GM21515 (cell line): ENCODE measurements at regions not wholly inside any gene's neighbourhood (a gene's known extent, or its start where the extent isn't known, plus 50 kb on each side); places are given as distances from the start of the nearest gene placed in this dataset.
"Not testable (repeated sequence)": the region's sequence is repeated elsewhere in the genome, so short reads cannot be mapped to it uniquely, and the experiment has no call there.

Source experiments
- ATAC-seq: cut with Tn5 transposase; IDR thresholded peaks from one replicate; pipeline ENCODE4 v1.9.1; 2021; ENCODE audit not compliant: unreplicated experiment

- ATAC-seq, result no peak
Measured at GRCh38 chr2:242043538-242044312, 174.2 kb downstream of the RTP5 start.

- ATAC-seq, result no peak
Measured at GRCh38 chr2:242044313-242044590, 174.7 kb downstream of the RTP5 start.

DNA sequence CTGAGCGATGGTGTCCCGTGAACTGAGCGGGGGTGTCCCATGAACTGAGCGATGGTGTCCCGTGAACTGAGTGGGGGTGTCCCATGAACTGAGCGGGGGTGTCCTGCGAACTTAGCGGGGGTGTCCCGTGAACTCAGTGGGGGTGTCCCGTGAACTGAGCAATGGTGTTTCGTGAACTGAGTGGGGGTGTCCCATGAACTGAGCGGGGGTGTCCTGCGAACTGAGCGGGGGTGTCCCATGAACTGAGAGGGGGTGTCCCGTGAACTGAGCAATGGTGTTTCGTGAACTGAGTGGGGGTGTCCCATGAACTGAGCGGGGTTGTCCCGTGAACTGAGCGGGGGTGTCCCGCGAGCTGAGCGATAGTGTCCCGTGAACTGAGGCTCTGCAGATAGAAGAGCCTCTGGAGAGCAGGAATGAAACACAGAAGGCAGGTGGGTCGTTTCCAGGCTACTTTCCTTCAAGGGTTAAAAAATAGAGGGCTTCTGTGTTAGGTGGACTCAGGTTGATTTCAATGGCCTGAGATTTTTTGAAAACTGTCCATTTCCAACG is 176.1 kb downstream of the RTP5 start:
- ATAC-seq, result not testable (repeated sequence)

GRCh38 chr2:242046206-242046826 is 176.8 kb downstream of the RTP5 start:
- ATAC-seq, result no peak

GRCh38 chr2:242047963-242048362 is 178.4 kb downstream of the RTP5 start:
- ATAC-seq, result no peak

DNA sequence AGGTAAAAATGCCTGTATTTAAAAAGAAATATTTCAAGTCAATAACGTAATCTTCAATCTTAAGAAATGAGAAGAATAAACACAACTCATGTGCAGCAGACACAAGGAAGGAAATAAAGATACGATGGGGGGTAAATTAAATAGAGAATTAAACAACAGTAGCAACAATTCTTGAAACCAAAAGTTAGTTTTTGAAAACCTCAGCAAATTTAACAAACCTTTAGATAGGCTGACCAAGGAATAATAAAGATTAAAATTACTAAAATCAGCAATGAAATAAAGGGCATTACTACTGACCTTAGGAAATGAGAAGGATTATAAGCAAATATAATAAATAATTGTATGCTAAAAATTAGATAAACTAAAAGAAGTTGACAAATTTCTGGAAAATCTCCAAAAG is 178.9 kb downstream of the RTP5 start:
- no peak for ATAC-seq

GRCh38 chr2:242049492-242049891 is 180.0 kb downstream of the RTP5 start:
- ATAC-seq, result not testable (repeated sequence)

GRCh38 chr2:242051463-242051862 is 181.9 kb downstream of the RTP5 start:
- ATAC-seq, result no peak

GRCh38 chr2:242052421-242052820 is 182.9 kb downstream of the RTP5 start:
- no peak for ATAC-seq

DNA sequence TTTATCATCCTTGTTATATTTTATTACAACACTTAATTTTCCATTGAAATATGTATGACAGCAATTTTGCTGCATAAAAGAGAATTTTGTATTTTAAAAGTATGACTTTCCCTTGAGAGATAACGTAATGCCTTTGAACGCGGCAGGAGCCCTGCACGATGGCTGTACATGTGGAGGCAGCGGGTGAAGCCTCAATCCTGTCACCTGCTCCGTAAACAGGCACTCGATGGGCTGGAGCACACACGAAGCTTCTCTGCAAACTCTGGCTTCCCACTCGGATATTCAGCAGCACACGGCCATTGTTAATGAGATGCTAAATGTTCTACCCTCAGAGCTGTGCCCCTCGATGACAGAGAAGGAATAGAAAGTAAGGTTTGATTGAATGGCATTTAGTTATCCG is 184.4 kb downstream of the RTP5 start:
- ATAC-seq, result no peak

DNA sequence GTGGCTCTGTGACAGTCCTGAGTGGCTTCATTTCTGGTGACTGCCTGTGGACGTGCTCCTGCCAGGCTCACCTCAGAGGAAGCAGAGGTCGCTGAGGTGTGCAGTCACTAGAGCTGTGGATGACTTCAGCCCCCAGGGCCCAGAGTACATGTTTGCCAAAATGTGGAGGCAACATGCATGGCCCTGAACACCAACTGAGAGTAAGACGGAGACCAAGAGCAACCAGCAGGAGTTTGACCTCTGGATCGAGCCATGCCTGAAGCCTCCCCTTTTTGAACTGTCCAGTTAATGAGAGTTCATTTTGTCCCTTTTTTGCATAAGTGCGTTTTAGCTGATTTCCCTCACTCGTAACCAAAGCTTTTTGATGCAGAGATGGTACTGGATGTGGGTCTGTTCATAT is 184.9 kb downstream of the RTP5 start:
- ATAC-seq, result no peak

- no peak for ATAC-seq
Measured at GRCh38 chr2:242054881-242055801, 185.6 kb downstream of the RTP5 start.

DNA sequence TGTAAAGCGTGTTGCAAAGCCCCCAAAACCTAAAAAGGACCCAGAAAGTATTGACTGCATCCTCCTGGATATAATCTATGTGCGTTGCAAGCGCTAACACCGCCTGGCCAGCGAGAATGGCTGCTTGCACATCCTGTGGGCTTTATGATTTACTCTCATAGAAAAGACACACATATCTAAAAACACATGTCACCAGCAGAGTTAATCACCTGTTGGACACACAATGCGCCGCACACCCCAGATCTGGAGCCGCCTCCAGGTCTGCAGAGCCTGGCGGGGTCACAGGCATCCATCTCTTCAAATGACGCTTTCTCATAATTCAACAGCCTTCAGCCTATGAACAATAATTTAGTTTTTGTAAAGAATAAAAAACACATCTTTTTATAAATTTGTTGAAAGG is 186.5 kb downstream of the RTP5 start:
- no peak for ATAC-seq

GRCh38 chr2:242056785-242057184 is 187.3 kb downstream of the RTP5 start:
- ATAC-seq, result no peak

- no peak for ATAC-seq
Measured at GRCh38 chr2:242057379-242058040, 188.0 kb downstream of the RTP5 start.

DNA sequence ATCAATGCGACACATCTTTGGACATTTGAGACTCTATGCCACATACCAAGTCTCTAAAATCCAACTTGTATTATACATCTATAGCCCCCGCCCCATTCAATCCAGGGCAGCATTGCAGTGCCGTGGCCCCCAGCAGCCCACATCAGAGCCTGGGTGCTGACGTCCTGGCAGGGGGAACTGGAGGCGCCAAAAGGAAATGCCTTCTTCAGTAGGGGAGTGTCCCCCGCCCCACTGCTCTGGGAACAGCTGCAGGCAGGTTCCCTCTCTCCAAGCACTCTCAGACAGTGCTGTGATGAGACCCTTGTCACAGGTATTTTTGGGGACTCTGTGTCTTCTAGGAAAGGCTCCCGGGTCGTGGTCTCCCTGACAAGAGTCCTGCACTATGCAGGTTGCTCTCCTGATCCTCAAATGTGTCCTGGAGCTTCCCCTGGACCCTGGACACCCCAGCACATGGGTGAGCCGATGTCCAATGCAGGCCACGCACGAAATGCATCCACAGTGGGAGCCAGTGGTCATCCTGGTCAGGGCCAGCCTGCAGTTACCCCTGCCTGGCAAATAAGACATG is 188.7 kb downstream of the RTP5 start:
- no peak for ATAC-seq

DNA sequence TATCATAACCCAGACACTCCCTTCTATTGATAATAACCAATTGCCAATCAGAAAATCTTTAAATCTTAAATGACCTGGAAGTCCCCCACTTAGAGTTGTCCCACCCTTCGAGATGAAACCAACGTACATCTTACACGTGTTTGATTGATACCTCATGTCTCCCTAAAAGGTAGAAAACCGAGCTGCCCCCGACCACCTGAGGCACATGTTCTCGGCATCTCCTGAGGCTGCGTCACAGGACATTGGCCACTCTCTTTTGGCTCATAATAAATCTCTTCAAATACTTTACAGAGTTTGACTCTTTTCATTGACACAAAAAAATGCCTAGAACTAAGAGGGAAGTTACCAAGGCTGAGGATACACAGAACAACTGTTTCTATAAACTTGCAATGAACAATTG is 190.0 kb downstream of the RTP5 start:
- ATAC-seq, result no peak

GRCh38 chr2:242060212-242060835 is 190.8 kb downstream of the RTP5 start:
- no peak for ATAC-seq

GRCh38 chr2:242061930-242062329 is 192.4 kb downstream of the RTP5 start:
- ATAC-seq, result not testable (repeated sequence)

DNA sequence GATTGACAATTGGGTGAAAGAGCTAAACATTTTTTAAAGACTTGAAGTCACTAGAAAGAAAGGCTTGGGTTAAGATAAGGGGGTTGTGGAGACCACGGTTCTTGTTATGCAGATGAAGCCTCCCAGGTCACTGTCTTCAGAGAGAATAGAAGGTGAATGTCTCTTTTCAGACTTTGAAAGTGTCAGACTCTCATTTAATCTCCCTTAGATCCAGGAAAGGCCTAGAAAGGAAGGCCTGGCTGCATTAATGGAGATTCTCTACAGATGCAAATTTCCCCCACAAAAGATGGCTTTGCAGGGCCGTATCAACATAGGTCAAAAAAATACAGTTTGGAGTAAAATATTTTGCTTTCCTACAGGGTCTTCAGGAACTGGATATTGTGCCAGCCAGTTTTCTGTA is 193.9 kb downstream of the RTP5 start:
- ATAC-seq, result no peak
